HG02759 (cell line): ENCODE measurements at regions not wholly inside any gene's neighbourhood (a gene's known extent, or its start where the extent isn't known, plus 50 kb on each side); places are given as distances from the start of the nearest gene placed in this dataset.

Experiments used
- ATAC-seq: cut with Tn5 transposase; IDR thresholded peaks from one replicate; pipeline ENCODE4 v1.9.1; 2021; ENCODE audit warnings: mild to moderate bottlenecking, moderate library complexity; ENCODE audit not compliant: unreplicated experiment

DNA sequence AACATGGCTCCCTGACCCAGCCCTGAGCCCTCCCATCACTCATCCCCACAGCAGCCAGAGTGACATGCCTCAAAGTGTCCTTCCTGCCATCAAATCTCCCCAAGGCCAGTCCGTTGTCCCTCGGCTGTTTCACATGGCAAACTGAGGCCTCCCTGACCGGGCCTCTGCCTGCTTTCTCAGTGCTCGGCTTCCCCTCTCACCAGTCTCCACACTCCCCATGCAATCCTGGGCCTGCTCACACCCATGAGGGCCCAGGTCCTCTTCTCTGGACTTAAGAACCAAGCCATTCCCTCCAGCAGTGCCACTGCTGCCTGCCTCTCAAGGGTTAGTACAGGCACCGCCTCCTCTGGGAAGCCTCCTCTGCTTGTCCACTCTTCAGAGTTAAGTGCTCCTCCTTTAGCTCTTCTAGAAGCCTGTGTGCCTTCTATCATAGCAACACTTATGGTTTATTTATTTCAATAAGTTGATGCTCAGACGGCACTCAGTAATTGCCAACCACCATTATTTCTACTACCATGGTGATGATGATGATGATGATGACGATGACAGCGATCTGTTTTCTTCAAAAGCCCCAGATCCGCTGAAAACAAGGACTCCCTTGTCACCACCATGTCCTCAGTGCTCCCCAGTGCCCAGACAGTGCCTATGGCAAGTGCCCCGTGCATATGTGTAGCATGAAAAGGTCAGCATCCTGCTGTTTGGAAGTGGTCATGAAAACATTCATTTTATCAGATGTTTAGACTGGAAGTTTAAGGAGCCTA is 449.0 kb downstream of the CDH26 start:
- no peak for ATAC-seq

DNA sequence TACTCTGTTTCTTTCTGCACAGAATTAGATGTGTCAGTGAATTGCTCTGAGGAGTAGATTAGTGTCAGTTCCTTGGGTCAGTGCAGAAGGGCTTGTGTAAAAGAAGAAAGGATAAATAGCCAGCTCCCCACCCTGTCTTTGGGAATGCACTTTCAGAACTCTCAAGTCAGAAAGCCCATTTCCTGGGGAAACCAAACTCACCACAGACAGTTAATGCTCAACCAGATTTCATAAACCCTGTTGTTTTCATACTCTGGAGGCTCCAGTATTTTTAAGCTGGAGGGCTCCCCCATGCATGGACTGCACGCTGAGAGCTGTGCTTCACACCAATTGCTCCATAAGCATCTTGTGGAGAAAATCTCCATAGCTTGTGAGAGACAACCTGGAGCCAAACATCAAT is 449.7 kb downstream of the CDH26 start:
- ATAC-seq: no peak

DNA sequence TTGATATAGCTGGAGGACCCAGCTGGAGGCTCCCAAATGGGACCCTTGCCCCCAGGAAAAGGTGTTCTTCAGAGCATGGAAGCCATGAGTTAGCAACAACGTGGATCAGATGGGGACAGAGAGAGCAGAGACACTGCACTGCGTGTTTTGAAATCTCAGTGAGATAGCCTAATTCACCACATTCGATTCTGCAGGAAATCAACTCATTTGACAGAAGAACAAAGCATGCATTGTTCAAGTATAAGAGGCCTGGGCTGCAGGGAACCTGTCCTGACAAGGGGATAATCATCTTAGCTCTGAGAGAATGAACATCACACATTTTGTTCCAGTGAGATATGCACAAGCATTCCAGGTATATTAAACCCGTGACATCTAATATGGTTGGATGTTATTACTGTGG is 450.2 kb downstream of the CDH26 start:
- ATAC-seq: no peak

DNA sequence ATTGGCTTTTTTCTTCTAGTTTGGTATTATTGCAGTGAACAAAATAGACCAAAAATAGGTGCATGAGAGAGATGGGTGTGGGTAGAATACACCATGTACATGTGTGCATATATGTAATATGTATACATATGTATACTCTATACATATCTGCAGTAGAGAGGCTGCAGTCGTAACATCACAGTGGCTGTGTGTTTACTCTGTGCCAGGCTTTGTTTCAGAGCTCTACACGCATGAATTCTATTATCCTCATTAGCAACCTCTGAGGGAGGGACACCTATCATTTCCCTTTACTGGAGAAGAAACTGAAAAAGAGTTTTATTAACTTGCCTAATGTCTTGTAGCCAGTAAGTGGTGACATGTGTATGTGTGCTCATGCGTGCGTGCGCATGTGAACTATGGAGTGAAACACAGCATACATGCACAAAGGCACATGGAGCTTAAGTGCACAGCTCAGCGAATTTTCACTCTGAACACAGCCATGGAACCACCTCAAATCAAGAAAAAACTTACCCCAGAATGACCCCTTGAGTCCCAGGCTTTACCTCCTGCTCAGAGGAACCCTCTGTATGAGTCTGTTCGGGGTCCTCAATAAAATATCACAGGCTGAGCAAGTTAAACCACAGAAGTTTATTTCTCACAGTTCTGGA is 452.5 kb downstream of the CDH26 start:
- no peak for ATAC-seq

DNA sequence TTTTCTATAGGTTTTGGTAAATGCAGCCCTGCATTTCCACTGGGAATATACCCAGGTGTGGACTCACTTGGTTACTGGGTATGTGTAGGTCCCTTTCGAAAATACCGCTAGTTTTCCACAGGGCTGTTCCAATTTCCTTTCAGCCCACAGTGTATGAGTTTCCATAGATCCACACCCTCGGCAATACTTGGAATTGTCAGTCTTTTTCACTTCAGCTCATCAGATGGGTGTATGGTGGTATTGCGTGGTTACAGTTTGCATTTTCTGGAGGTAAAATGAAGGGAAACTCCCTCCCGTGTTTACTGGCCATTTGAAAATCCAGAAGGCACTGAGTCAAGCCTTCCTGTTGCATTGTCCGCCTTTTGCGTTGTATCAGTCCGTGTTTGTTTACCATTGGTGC is 453.6 kb downstream of the CDH26 start:
- no peak for ATAC-seq

DNA sequence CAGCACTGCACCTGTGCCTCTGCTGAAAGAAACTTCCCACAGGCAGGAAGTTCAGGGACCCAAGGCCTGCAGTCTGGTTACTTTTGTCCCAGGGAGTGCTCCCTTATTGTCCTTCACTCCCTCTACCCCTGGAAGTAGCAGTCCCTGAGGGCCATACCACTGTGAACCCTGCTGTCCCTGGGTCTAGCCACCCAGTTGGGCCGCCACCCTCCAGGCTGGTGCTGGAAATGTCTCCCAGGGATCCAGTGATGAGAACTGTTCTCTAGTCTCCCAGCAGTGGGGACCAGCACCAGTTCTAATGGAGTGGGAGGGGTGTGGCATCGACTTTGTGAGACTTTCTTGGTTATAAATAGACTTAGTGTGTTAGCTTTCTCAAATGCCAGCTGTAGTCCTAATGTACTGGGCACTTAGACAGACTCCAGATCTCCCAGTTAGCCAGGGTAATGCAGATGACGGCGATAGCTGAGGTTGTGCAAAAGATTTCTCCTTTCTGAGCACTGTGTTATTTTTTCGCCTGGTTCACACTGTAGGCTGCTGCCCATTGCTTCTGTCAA is 462.5 kb downstream of the CDH26 start:
- ATAC-seq: no peak

DNA sequence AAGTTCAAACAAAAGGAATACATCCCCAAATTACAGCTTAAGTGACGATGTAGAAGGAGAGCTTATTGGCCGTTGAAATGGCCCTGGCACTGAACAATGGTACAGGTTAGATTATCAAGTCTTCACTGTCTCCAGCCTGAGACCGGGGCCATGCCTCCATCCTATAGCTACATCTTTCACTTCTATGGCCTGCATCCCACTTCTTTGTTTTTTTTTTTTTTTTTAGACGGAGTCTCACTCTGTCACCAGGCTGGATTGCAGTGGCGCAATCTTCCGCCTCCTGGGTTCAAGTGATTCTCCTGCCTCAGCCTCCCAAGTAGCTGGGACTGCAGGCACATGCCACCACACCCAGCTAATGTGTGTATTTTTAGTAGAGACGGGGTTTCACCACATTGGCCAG is 464.6 kb downstream of the CDH26 start:
- ATAC-seq: no peak

DNA sequence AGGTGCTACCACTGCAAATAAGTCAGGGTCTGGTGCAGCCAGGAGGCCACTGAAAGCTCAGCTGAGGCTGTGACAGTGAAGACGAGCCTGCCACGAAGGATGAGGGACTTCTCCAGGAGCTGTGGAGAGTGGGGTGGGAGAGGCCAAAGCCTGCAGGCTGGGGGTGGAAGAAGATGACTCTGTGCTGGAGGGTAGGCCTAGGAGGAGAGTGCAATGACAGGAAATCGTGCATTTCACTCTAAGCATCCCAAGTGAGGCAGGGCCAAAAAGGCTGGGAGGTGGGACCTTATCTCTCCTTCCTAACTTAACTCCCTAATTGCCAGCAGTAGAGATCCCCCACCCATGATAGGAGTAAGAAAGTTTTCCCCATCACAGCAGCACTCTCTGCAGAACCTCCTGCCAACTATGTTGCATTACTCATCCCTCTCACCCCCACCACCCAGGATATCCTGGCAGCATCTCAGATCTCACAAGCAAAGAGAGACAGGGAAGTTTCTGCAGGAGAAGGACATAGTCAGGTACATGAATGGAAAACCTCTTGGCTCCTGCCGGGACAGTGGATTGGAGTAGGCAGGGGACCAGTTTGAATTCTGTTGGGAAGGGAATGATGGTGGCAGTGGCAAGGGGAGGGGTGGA is 466.2 kb downstream of the CDH26 start:
- no peak for ATAC-seq

DNA sequence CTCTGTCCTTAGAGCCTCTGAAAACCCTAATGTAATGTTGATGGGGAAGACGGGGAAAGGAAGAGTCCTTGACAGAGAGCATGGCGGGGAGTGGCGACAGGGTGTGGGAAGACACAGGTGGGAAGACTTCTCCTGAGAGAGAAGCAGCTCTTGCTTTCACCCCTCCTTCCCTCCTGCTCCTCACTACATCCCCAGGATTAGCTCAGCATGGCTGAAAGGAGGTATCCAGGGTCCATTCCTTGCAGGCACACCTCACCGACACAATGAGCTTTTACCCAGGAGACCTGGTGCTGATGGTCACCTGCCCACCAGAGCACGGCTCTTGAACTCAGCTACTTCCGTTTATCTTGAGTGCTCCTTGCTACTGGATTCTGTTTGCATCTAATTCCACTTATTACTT is 469.3 kb downstream of the CDH26 start:
- no peak for ATAC-seq

DNA sequence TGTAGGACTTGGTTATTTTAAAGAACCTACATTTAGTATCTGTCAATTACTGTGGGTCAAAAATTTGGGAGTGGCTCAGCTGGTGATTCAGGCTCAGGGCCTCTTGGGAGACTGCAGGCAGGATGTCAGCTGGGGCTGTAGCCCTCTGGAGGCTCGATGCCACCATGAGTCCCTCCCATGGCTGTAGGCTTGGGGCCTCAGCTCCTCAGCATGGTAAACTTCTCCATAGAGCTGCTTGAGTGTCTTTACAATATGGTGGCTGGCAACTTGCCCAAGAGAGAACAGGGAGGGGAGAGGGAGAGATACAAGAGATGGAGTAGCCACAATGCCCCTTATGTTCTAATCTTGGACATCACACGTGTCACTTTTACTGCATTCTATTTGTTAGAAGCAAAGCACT is 470.4 kb downstream of the CDH26 start:
- no peak for ATAC-seq

DNA sequence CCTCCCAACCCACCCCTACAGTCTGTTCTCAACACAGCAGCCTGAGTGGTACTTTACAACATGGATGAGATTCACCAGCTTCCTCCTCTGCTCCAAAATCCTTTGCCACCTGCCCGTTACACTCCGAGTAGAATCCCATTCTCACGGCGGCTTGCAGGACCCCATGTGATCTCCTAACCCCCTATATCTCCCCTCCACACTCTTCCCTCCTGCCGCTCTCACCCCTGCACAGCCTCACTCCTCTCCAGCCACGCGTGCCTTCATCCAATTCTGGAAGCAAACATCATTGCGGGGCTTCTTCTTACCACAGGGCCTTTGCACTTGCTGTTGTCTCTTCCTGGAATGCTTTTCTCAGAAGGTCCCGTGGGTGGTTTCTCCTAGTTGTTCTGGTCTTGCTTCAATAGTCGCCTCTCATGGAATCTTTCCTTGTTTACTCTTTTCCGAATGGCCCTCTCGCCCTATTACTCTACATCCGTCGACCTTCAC is 472.3 kb downstream of the CDH26 start:
- ATAC-seq: no peak

DNA sequence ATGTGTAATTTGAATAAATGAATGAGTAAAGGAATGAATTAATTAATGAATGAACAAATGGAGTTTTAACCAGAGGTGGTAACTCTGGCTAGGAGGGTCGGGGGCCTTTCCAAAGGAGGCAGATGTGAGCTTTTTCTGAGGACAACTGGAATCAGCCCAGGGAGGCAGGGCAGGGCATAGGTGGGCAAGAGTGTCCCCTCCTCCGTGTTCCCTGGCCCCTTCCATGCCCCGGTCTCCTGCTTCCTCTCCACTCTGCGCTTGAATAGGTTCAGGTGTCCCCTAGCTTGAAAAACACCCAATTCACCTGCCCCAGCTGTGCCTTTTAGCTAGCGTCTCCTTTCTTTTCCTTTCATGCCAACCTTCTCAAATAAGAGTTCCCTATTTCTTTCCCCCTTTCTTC is 473.1 kb downstream of the CDH26 start:
- ATAC-seq: no peak

DNA sequence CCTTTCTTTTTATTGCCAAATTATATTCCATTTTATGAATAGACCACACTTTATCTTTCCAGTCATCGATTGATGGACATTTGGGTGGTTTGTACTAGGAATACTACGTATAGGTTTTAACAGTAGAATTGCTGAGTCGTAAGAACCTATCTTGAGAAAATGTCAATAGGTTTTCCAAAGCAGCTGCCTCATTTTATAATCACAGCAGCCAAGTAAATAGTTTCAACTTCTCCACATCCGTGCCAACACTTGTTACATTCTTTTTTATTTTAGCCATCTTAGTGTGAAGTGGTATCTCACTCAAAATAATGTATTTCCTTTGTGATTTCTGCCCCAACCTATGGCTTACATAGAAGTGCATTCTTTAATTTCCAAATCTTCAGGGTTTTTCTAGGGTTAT is 479.2 kb downstream of the CDH26 start:
- no peak for ATAC-seq

DNA sequence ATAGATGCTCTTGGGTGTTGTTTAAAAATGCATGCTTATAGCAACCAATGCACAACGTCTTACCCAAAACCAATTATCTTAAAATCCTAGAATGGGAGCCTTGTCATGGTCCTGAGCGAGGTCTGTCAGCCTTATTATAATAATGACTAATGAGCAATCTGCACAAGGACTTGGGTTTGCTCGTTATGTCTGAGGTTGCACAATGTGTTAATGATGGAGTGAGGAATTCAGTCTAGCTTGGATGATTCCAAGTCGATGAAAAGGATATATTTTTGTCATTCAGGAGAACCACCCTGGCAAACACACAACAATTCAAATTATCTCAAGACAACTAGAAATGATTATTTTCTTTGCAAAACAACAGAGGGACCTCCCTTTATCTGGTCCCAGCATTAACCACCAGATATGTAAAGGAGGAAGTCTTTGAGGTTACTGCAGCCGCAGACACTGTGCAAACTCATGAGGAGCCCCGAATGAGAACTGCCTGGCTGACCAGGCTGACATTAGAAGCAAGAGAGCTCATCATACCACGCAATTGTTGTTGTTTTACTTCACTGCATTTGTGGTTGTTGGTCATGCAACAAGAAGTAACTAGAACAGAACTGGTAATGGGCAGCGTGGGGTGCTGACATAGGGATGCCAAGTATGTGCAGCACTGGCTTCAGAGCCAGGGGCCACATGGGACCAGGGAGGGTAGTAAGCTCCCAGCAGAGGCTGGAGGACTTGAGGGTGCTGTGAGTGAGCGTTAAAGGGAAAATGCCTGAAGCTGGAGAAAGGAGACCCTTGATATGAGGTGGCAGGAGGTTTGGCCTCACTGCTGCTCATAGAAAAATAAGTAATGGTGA is 488.3 kb downstream of the CDH26 start:
- no peak for ATAC-seq

DNA sequence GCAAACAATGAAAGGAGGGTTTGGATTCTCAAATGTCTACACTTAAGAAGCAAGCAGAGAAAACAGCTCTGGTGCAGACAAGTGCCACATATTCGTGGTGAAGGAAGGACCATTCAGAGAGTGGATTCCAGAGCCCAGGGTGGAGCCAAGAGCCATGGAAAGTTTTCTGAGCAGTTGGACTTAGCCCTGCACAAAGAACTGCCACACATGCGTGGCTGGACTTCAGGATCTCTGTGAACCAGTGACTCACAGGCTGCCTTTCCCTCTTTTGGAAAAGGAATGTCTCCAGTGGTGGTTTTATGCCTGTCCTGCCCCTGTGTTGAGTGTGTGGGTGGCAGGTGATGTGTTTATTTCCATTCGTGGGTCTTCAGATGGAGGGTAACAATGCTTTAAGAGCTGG is 489.5 kb downstream of the CDH26 start:
- no peak for ATAC-seq

DNA sequence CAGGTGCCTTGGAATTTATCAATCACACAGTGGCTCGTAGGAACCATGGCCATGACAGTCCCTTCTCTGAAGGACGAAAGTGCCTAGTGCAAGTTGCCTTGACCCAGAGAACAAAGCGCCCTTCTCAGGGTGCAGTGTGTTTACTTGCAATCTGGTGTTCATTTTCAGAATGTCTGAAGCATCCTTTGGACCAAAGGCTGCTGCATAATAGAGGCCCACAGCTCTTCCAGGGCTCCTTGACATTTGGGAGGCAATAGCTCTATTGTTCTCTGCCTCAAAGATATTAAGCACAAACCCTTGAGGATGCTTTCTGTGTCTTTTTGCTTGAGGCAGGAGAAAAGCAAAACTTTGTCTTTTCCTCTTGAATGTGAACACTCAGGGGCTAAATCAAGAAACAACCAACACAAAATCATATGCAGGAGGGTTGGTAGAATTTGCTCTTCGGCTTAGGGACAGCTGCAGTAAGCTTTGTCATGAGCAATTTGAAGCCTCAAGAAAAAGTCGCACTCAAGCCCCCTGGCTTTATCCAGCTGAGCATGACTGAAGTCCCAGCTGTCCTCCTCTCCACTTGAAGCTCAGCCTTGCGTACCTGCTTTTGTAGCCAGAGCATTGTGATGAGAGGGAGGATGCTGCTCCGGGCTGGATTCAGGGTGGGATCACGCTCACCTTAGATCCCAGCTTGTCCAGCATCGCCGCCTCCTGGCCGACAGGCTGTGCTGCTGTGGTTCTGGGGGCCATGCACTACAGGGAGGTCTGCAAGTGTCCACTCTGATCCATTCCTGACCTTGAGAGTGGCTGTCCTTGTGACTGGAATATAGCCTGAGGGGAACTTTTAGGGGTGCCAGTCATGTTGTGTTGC is 495.4 kb downstream of the CDH26 start:
- ATAC-seq: no peak

DNA sequence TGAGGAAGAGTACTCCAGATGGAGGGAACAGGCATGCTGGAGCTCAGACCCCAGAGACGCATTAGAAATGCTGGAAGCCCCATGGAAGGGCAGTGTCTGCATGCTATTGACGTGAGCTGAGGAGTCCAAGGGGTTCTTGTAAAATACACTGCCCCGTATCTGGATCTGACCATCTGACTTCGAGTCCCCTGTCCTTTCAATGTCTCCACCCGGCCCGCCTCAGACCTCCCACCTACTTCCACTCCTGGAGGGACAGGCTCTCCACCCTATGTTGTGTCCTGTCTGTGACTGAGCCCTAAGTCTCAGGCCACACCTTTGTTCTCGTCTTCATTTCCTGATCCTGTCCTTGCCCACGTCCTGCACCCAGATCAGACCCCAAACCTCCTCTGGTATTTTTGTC is 496.3 kb downstream of the CDH26 start:
- ATAC-seq: no peak

DNA sequence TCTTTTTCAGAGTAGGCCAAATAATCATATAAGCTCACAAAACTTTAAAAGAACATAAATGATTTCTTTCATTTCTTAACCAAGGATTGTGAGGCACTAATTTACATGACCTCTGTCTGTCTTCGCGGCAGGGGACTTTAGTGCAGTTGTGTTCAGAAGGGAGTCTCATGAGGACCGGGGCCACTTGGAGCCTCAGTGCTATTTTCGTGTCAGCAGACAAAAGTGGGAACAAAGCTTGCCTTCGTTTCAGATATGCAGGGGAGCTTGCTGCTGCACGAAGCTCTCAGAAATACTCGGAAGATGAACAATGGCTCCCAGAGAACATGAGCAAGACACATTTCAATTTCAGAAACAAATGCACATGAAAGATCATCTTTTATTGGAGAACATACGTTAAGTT is 497.0 kb downstream of the CDH26 start:
- no peak for ATAC-seq

DNA sequence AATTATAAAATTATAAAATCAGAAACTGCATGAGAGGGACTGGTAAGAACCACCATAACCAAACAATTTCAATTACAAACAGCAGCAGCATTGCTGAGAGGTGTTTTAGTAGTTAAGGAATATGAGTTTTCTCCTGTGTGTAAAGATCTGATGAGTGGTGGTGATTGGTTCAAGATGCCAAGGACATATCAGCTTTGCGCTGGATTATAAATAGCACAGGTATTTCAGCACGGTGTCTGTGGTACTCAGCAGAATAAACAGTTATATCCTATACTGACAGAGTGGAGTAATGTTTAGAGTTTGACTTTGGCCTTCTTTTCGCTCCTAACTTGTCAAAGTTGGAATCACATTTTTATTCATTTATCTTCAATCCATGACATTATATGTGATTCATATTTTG is 501.0 kb downstream of the CDH26 start:
- no peak for ATAC-seq

DNA sequence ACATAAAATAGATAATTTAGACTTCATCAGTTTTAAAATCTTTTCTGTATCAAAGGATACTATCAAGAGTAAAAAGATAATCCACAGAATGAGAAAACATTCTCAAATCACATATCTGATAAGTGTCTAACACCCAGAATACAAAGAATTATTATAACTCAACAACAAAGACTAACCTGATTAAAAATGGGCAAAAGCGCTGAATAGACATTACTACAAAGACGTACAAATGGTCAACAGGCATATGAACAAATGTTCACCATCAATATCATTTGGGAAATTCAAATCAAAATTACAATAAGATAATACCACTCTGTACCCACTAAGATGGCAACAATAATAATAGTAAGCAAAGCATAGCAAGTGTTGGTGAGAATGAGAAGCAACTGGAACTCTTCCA is 503.8 kb downstream of the CDH26 start:
- ATAC-seq: no peak
